Aorta (tissue), 5 donors: ENCODE measurements at regions not wholly inside any gene's neighbourhood (a gene's known extent, or its start where the extent isn't known, plus 50 kb on each side); places are given as distances from the start of the nearest gene placed in this dataset.

Experiments
- ATAC-seq: fragments of 200-7000 bp; cut with Tn5 transposase; one replicate; pipeline ENCODE4 v1.9.1; 2022; ENCODE audit warnings: moderate library complexity; ENCODE audit not compliant: low FRiP score
- DNase-seq, 2 donors: peaks; one replicate each; pipeline ENCODE4 v3.0.0-alpha.2; 2020
- H3K27ac ChIP-seq, 2 donors: one replicate each; pipeline ENCODE4 v1.5.1; 2013; ENCODE audit warnings: low read length in 2 of 2, mild to moderate bottlenecking in 2 of 2, moderate library complexity in 2 of 2, control low read depth in 1 of 2, inconsistent platforms in 1 of 2, low read depth in 1 of 2
- H3K27me3 ChIP-seq, 2 donors: one replicate each; pipeline ENCODE4 v1.6.1; 2013; ENCODE audit warnings: control low read depth in 1 of 2, low read length in 1 of 2, mild to moderate bottlenecking in 1 of 2, moderate library complexity in 1 of 2; ENCODE audit not compliant: insufficient read depth in 2 of 2, control insufficient read depth in 1 of 2
- H3K36me3 ChIP-seq, 2 donors: one replicate each; pipeline ENCODE4 v1.6.1; 2013; ENCODE audit warnings: control low read depth in 1 of 2, low read length in 1 of 2, mild to moderate bottlenecking in 1 of 2; ENCODE audit not compliant: insufficient read depth in 2 of 2, control insufficient read depth in 1 of 2
- H3K4me1 ChIP-seq, 2 donors: one replicate each; pipeline ENCODE4 v1.6.1; 2013; ENCODE audit warnings: low read length in 2 of 2, control low read depth in 1 of 2, mild to moderate bottlenecking in 1 of 2, moderate library complexity in 1 of 2; ENCODE audit not compliant: insufficient read depth in 2 of 2, control insufficient read depth in 1 of 2
- H3K4me3 ChIP-seq, 2 donors: one replicate each; pipeline ENCODE4 v1.5.1; 2013; ENCODE audit warnings: low read length in 2 of 2, control low read depth in 1 of 2, mild to moderate bottlenecking in 1 of 2
- H3K9me3 ChIP-seq: one replicate; pipeline ENCODE4 v1.6.1; 2013; ENCODE audit warnings: mild to moderate bottlenecking, low read length; ENCODE audit not compliant: control insufficient read depth
- WGBS, 2 donors: extraction: QIAGEN DNeasy Blood & Tissue Kit; methylation state at CpG; one replicate each; pipeline ENCODE4 v1.1.7; 2013; 5-methylcytosine and 5-hydroxymethylcytosine counted together
- intact Hi-C, 2 donors: fragments of 100-400 bp; cut with DNase I; formaldehyde crosslinking; loops; one replicate each; pipeline versions ENCODE4 v1.14.2 to v1.15.0; 2022
- donor health status: healthy with polysubstance abuse.
- donor health status: Bipolar disorder and iron deficiency.
- donor health status: DM: no; HTN: no; CAD: no.
- donor health status: DM: no; HTN: no; CAD: no.
- donor health status: DM: yes; HTN: yes; CAD: no.

DNA sequence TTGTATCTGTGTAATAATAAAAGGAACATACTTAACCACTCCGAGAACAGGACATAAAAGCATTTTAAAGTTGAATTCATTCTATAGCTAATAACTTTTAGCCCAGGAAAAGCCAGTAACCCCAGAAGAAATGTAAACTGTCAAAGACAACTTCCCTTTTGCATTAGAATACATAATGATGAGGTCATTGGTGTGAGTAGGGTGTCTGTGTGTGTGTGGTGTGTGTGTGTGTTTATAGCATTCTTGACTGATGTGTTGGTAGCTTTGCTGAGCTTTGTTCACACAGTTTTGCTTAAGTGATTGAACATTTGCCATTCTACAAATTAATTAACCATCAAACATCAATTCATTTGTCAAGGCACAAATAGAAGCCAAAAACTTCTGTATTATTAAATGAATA, 559.6 kb downstream of the ARAP2 start:
- Histone ChIP-seq H3K27ac (no peak overlapping the region), H3K4me3 (no peak overlapping the region), H3K36me3 (no peaks in the 10 kb centered on the region), H3K4me1 (no peaks in the 10 kb centered on the region), H3K27me3 (no peaks in the 10 kb centered on the region), H3K9me3 (no peaks in the 10 kb centered on the region)
- ATAC-seq (no peak), DNase-seq (no peak)
- intact Hi-C loops: no loop called here
- 88 to 89% methylated on average over 1 of the region's 1 CpG for WGBS, 2 donors

- no peak for ATAC-seq
- DNase-seq: no peak
- 38 to 65% methylated on average over 1 of the region's 1 CpG for WGBS, 2 donors
- Histone ChIP-seq H3K27me3 (no peaks in the 10 kb centered on the region), H3K4me1 (no peaks in the 10 kb centered on the region), H3K9me3 (no peaks in the 10 kb centered on the region), H3K27ac (no peak overlapping the region), H3K4me3 (no peak overlapping the region), H3K36me3 (no peaks in the 10 kb centered on the region)
- intact Hi-C loops: no loop called here
Measured at GRCh38 chr4:35689870-35690269, 554.4 kb downstream of the ARAP2 start.

- H3K9me3 ChIP-seq: no peaks in the 10 kb centered on the region
- H3K4me1 ChIP-seq: no peaks in the 10 kb centered on the region
- WGBS, 2 donors: 49 to 60% methylated on average over 1 of the region's 1 CpG
- no peak for ATAC-seq
- intact Hi-C loops: no loop called here
- H3K27ac ChIP-seq: no peak overlapping the region
- no peaks in the 10 kb centered on the region for H3K36me3 ChIP-seq
- H3K27me3 ChIP-seq: no peaks in the 10 kb centered on the region
- H3K4me3 ChIP-seq: no peak overlapping the region
- no peak for DNase-seq
Measured at GRCh38 chr4:35690271-35690670, 554.0 kb downstream of the ARAP2 start.

GRCh38 chr4:35695003-35695402, 549.3 kb downstream of the ARAP2 start:
- H3K27ac ChIP-seq: no peak overlapping the region
- H3K9me3 ChIP-seq: no peaks in the 10 kb centered on the region
- H3K4me1 ChIP-seq: no peaks in the 10 kb centered on the region
- intact Hi-C loops: no loop called here
- DNase-seq (no peak), ATAC-seq (no peak)
- WGBS, 2 donors: 88 to 94% methylated on average over 3 of the region's 3 CpGs
- H3K4me3 ChIP-seq: no peak overlapping the region
- no peaks in the 10 kb centered on the region for H3K36me3 ChIP-seq
- H3K27me3 ChIP-seq: no peaks in the 10 kb centered on the region

DNA sequence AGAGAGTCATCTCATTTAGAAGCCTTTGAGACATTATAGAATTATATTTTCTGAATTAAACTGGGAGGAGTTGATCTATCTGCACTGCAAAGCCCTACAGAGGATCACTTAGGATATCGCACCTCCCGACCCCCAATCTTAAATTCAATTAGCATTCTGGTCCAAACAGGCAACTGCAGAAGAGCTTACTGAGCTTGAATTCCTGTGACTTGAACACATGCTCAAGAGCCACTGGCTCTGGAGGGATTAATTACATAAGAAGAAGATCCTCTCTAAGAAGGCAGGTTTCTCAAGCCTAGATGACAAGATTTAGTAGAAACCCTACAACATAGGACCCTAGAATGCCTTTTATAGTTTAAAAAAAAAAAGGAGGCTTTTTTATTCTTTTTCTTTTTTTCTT, 548.9 kb downstream of the ARAP2 start:
- no peaks in the 10 kb centered on the region for H3K27me3 ChIP-seq
- no peaks in the 10 kb centered on the region for H3K4me1 ChIP-seq
- 92 to 94% methylated on average over 2 of the region's 2 CpGs for WGBS, 2 donors
- H3K36me3 ChIP-seq: no peaks in the 10 kb centered on the region
- DNase-seq (no peak), ATAC-seq (no peak)
- H3K4me3 ChIP-seq: no peak overlapping the region
- no peak overlapping the region for H3K27ac ChIP-seq
- intact Hi-C loops: no loop called here
- no peaks in the 10 kb centered on the region for H3K9me3 ChIP-seq

DNA sequence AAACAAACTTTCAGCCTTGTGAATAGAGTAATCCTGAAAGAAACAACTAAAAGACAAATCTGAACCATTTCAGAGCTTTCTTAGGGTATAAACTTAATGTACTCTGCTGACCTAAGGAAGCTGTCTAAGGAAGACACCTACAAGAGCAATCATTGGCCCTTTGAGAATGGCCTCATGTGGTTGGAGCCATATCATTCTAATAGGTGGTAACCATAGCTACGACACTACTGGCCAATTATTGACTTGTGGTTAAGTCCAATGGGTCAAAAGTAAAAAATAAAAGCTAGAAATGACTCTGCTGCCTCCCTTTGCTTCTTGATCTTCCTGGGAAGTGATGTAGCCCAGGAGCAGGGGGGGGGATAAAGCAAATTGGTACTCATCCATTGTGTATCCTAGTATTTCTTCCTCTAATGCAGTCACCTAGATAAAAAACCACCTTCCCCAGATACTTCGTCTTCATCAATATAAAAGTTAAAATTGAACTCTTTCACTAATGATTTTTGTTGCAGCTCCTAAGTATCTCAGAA, 547.0 kb downstream of the ARAP2 start:
- intact Hi-C loops: no loop called here
- no peak overlapping the region for H3K27ac ChIP-seq
- 94 to 95% methylated on average over 2 of the region's 2 CpGs for WGBS, 2 donors

DNA sequence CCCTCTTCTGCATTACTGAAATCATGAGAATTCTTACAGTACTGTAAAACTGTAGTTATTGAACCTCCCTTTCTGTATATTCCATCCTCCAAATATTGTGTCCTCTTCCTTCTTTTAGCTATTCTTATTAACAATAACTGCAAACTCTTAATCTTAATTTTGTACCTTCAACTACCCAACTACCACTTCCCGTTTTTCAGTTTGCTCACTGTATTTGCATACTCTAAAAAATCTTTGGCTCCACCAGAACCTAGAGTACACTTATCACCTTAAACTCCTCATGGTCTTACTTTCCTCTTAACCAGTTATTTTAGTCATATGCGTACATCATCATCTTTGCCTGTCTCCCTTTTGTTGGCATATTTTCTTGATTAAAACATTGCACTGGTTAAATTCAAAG, 543.7 kb downstream of the ARAP2 start:
- DNase-seq (no peak), ATAC-seq (no peak)
- no peaks in the 10 kb centered on the region for H3K36me3 ChIP-seq
- no peak overlapping the region for H3K27ac ChIP-seq
- H3K4me3 ChIP-seq: no peak overlapping the region
- 86 to 89% methylated on average over 2 of the region's 2 CpGs for WGBS, 2 donors
- intact Hi-C loops: no loop called here
- no peaks in the 10 kb centered on the region for H3K27me3 ChIP-seq
- no peaks in the 10 kb centered on the region for H3K4me1 ChIP-seq
- H3K9me3 ChIP-seq: no peaks in the 10 kb centered on the region

More for the DNA sequence above, 547.0 kb downstream of the ARAP2 start:
- Histone ChIP-seq H3K9me3 (no peaks in the 10 kb centered on the region), H3K4me1 (no peaks in the 10 kb centered on the region), H3K4me3 (no peak overlapping the region), H3K36me3 (no peaks in the 10 kb centered on the region), H3K27me3 (no peaks in the 10 kb centered on the region)
- ATAC-seq: no peak
- DNase-seq: no peak

- ATAC-seq: no peak
- Histone ChIP-seq H3K27ac (no peak overlapping the region), H3K4me1 (no peaks in the 10 kb centered on the region), H3K9me3 (peaks cover 7% of the 10 kb centered on the region), H3K36me3 (no peaks in the 10 kb centered on the region), H3K27me3 (no peaks in the 10 kb centered on the region), H3K4me3 (no peak overlapping the region)
- DNase-seq: no peak
- WGBS, 2 donors: 71 to 78% methylated on average over 2 of the region's 2 CpGs
- intact Hi-C loops: no loop called here
Measured at GRCh38 chr4:35709080-35709479, 535.2 kb downstream of the ARAP2 start.

DNA sequence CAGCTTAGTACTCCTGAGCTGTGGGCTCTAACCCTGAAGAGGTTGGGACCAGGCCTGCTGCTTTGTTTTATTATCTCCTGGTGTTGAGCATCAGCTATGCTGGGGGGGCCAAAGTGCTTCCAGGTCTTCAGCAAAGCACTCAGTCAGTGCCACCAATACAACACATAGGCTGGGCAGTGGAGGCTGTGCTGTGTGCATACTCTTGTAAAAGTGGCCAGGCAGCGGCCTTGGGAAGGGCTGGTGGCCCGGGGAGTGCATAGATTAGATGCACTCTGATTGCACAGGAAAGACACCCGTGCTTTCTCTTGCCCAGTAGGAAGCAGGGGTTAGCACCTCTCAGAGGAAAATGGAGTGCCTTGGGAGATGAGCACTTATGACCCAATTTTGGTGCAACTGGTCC, 534.0 kb downstream of the ARAP2 start:
- ATAC-seq: no peak

More for the DNA sequence above, 534.0 kb downstream of the ARAP2 start:
- H3K4me3 ChIP-seq: no peak overlapping the region
- intact Hi-C loops: no loop called here
- 70 to 73% methylated on average over 2 to 3 of the region's 3 CpGs for WGBS, 2 donors
- no peak overlapping the region for H3K27ac ChIP-seq
- no peaks in the 10 kb centered on the region for H3K27me3 ChIP-seq
- DNase-seq: no peak
- H3K36me3 ChIP-seq: no peaks in the 10 kb centered on the region
- no peaks in the 10 kb centered on the region for H3K4me1 ChIP-seq
- peaks cover 7% of the 10 kb centered on the region for H3K9me3 ChIP-seq
